ENCODE measurements at regions not wholly inside any gene's neighbourhood (a gene's known extent, or its start where the extent isn't known, plus 50 kb on each side); places are given as distances from the start of the nearest gene placed in this dataset.

- DNase-seq: no peak
Observed at GRCh38 chr4:11898796-11899195, 470.1 kb upstream of the HS3ST1 start.

GRCh38 chr4:11895766-11896165, 467.1 kb upstream of the HS3ST1 start:
- no peak for DNase-seq

- no peak for DNase-seq
Observed at GRCh38 chr4:11894977-11895376, 466.3 kb upstream of the HS3ST1 start.

- DNase-seq: no peak
Observed at GRCh38 chr4:11894221-11894620, 465.5 kb upstream of the HS3ST1 start.

GRCh38 chr4:11889099-11889498, 460.4 kb upstream of the HS3ST1 start:
- DNase-seq: no peak

GRCh38 chr4:11881947-11882346, 453.3 kb upstream of the HS3ST1 start:
- no peak for DNase-seq

- DNase-seq: no peak
Observed at GRCh38 chr4:11881364-11881763, 452.7 kb upstream of the HS3ST1 start.

- DNase-seq: no peak
Observed at GRCh38 chr4:11878241-11878640, 449.5 kb upstream of the HS3ST1 start.

- no peak for DNase-seq
Observed at GRCh38 chr4:11876104-11876503, 447.4 kb upstream of the HS3ST1 start.

- DNase-seq: no peak
Observed at GRCh38 chr4:11869191-11869870, 440.6 kb upstream of the HS3ST1 start.

- no peak for DNase-seq
Observed at GRCh38 chr4:11866391-11866790, 437.7 kb upstream of the HS3ST1 start.

- no peak for DNase-seq
Observed at GRCh38 chr4:11860996-11861395, 432.3 kb upstream of the HS3ST1 start.

- no peak for DNase-seq
Observed at GRCh38 chr4:11857881-11858280, 429.2 kb upstream of the HS3ST1 start.

GRCh38 chr4:11847167-11847566, 418.5 kb upstream of the HS3ST1 start:
- DNase-seq: no peak

GRCh38 chr4:11843927-11844326, 415.2 kb upstream of the HS3ST1 start:
- no peak for DNase-seq

GRCh38 chr4:11843340-11843739, 414.6 kb upstream of the HS3ST1 start:
- no peak for DNase-seq

GRCh38 chr4:11842620-11843263, 414.0 kb upstream of the HS3ST1 start:
- DNase-seq: no peak

- DNase-seq: no peak
Observed at GRCh38 chr4:11839889-11840288, 411.2 kb upstream of the HS3ST1 start.

GRCh38 chr4:11831739-11832138, 403.0 kb upstream of the HS3ST1 start:
- DNase-seq: no peak

- DNase-seq: no peak
Observed at GRCh38 chr4:11824566-11824965, 395.9 kb upstream of the HS3ST1 start.

GRCh38 chr4:11821772-11822430, 393.2 kb upstream of the HS3ST1 start:
- no peak for DNase-seq

GRCh38 chr4:11817088-11817487, 388.4 kb upstream of the HS3ST1 start:
- no peak for DNase-seq

GRCh38 chr4:11814758-11815157, 386.1 kb upstream of the HS3ST1 start:
- DNase-seq: no peak

- DNase-seq: no peak
Observed at GRCh38 chr4:11813951-11814446, 385.3 kb upstream of the HS3ST1 start.
